Suppressor macrophage treated with lipopolysaccharide for 1 hour (primary cell): ENCODE measurements at regions not wholly inside any gene's neighbourhood (a gene's known extent, or its start where the extent isn't known, plus 50 kb on each side); places are given as distances from the start of the nearest gene placed in this dataset.
"Not testable (repeated sequence)": the region's sequence is repeated elsewhere in the genome, so short reads cannot be mapped to it uniquely, and the experiment has no call there.

Experiments used
- DNase-seq, 3 donors: peaks; one replicate each; pipeline ENCODE4 v3.0.0-alpha.2; 2020 to 2022

DNA sequence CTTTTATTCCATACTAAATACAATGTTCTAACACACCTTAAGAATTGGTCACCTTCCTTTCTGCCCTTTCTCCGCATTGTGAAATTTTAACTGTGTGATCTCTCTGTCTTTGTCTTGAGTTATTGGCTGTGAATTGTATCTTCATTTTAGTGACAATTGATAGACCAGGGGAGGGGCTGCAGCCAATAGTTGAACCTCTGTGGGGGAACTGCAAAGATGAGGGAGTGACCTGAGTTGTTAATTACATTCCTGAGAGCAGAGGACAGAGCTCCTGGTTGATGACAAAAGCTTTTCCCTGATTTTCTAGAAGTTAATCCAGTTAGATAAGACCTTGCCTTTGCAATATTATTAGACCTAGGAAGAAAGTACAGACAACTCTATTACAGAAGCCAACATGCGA lies 1535.7 kb downstream of the BRINP3 start:
- no peak for DNase-seq

DNA sequence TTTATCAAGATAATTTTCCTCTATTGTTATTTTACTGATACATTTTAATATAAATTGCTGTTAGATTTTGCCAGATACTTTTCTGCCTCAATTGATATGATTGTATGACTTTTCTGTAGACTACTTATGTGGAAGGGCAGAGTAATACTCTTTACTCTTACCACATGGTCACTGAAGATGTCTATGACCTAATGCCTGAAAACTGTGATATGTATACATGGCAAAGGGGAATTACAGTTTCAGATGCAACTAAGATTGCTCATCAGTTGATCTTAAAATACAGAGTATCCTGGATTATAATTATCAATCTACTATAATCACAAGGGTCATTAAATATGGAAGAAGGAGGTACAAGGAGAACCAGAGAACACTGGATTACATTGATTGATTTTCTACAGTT lies 1528.0 kb downstream of the BRINP3 start:
- DNase-seq: no peak

DNA sequence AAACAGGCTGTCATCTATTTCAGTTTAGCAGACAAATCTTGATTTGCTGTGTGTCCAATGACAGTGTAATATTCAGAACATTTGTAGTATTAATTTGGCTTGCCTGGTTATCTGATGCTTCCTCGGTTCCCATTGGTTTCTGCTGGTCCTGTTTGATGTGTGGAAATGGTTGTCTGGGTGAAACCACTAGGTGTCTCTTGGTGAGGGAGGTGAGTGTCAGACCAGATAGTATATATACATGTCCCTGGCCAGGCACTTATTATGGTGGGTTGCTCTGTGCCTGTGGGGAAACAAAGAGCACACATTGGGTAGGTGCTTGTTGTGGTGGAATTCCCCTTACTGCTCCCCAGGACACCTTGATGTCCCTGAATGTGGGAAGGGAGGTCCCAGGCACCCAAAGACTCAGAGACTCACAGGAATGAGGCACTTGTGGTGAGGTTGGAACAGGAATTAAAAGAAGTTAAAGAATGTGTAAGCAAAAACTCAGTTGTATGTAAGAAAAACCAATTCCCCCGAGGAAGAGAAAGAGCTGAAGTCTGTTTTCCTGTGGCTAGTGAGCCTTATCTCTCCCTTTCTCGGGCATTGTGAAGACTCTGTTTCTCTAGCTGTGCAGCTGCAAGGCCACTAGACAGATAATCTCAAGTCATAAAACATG lies 1519.1 kb downstream of the BRINP3 start:
- DNase-seq: no peak

DNA sequence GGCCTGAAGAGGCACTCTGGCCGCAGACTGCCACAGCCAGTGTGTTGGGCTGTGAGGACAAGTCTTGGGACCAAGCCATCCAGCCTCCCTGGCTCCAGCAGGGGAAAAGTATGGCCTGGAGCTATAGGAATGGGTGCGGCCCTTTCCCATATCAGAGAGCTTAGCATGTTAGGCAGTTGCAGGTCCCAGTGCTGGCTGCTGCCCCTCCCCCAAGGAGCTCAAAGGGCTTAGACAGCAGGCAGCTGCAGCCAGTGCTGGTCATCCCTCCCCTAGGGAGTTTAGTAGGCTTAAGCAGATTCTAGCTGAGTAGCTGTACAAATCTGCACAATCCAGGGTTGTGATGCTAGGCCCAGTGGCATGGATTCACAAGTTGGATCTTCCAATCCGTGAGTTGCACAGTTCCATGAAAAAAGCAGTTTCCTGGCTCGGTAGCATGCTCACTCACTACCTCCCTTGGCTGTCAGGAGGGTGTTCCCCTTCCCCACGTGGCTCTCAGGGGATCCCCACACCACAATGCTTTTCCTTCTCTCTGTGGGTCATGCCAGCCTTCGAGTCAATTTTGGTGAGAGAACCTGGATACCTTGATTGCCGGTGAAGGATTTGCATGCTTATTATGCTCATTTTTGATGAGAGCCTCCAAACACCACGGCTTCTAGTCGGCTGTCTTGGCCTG lies 1490.8 kb downstream of the BRINP3 start:
- no peak for DNase-seq

DNA sequence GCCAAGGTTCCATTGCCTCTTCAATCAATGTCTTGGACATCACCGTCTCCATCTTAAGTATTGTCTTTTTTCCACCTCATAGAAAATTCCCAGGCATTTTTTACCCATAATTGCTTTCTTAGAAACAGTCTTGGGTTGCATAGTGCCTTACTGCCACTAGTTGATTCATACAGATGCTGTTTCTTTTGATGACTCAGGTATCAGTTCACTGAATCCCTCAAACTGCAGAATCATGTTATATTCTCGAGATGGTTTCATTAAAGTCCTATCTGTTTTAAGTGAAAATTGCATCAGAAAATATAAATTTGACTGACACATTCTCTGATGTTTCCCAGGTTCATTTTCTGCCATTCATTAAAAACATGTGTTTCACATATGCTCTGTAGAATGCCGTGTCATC lies 1489.1 kb downstream of the BRINP3 start:
- DNase-seq: no peak

DNA sequence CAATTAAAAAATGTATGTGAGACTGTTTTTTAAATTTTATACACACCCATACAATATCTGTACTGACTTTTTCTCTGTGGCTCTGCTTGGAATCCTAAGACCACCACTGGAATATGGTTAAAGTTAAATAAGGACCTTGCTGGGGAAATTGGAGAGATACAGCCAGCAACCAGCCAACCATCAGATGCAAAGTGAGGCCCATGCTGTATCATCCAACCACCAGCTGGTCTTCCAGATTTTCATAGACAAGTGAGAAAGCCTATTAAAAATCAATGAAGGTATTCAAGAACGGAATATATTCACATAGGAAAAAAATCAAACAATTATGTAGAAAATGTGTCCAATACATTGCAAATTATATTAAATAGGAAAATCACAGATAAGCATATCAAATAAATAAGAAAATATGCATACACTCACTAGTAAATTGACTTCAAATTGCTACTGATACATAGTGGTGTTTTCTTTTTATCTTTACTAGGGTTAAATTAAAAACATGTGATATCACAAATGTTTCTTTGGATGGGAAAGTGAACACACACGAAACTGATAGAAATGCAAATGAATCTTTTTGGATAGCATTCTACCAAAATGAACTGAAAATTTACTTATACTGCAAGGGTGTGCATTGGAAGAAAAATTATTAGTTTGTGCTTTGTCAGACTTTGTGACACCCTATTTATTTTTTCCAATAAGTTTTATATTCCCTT lies 1486.3 kb downstream of the BRINP3 start:
- no peak for DNase-seq

DNA sequence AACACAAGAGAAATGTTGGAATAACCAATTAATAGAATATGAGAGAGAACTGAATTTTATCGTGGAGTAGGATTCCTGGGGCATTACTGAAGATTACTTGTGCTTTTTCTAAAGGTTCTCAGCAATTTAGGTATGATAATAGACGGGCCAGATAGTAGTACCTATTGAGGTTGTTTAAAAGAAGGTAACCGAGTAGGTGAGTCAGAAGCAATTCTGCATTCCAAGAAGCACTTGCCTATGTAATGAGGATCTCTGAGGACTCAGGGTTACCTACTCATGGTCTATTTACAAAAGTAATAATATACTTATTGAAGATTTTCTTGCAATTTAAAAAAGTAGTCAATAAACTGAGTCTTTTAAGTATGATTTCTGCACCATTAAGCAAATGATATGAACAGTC lies 1469.8 kb downstream of the BRINP3 start:
- DNase-seq: no peak

DNA sequence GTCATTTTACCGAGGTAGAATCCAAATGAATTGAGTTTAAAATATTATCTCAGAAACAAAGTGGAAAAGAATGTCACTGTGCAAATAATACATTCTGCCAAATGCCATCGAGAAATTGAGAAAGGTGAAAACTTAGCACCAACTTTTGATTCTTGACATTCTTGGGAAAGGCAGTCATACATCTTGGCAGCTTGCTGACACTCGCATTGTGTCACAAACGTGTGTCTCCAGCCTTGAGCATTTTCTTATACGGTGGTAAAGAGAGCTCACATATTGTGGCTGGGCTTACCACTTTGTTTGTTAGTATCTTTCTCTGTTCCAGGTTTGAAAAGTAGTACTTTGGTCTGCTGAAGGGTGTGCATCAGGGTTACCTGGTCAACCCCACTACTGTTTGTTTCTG lies 1456.1 kb downstream of the BRINP3 start:
- no peak for DNase-seq

DNA sequence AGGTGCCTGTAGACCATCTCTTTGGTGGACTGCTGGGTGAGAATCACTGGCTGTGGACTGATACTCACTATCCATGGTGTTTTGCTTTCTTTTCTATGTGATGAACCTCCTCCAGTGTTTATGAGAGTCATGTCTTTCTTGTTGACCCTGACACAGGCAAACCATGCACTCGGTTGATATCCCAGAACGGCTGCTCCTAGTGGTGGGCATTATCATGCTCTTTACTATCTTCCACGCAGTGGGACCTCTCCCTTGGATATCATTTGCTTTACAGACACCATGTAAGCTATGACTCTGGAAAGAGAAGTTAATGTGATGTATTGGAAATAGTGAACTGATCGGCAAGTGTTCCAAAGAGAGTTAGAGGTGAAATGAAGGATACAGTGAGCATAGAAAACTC lies 1455.6 kb downstream of the BRINP3 start:
- DNase-seq: no peak

DNA sequence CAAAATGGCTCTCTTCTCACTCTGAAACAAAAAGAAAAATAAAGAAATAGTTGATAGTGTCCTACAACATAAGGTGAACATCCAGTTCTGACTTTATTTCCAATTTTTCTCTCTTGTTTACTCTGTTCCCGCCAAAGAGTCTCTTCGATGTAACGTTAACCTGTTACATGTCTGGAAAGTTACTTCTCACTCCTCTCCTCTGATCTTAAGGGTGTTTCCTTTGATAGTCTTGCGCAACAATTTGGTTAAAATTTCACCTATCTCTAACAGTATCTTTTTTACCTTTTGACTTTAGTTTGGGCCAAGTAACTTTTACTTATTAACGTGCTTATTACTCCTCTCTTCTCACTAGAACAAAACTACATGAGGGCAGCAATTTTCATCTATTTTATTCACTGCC lies 1450.2 kb downstream of the BRINP3 start:
- no peak for DNase-seq

DNA sequence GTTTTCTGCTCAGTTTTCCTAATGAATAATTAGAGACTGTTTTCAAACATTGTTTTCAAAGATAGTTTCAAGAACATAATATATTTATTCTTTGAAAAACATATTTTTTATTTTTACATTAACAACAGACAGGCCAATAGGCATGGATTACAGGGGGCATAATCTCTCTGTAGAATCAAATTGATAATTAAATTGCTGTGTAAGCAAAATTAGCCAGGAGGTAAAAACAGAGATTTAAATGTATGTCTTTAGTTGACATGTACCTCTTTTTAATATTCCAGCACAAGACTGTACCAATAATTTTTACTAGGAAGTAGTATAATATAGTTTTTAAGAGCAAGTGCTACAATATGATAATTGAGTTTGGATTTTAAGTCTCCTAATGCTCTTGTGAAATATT lies 1444.5 kb downstream of the BRINP3 start:
- DNase-seq: no peak

DNA sequence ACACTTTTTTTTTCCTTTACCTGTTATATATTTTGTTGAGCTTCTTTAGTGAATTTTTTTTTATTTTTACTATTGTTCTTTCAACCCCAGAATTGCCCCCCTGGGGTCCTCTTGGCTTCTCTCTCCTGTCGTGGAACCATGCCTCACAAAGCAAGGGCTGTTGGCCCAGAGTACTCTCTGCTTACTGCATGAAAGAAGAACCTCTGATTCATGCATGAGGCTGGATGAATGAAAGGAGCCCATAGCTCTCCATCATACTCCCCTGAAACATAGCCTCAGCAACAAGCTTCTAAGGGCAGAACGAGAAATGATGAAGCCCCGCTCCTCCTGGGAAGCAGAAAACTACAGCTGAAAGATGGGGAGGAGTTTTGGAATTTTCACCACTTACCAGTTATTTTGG lies 1441.0 kb downstream of the BRINP3 start:
- no peak for DNase-seq

DNA sequence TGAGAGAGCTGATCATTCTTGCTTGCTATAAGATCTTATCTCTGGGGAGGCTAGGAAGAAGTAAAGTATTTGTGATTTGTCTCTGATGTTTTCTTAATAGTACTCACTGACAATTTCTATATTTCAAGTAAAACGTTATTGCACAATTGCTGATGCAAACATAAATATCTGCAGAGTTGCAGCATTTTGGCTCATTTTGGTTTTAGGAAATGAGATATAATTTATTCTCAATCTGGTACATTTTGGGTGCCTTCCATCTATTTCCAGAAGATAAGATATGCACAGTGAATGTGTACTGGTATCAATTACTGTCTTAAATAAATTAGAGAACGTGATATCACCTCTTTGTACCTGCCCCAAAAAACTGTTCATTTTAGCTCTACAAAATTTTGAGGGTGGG lies 1431.5 kb downstream of the BRINP3 start:
- no peak for DNase-seq

DNA sequence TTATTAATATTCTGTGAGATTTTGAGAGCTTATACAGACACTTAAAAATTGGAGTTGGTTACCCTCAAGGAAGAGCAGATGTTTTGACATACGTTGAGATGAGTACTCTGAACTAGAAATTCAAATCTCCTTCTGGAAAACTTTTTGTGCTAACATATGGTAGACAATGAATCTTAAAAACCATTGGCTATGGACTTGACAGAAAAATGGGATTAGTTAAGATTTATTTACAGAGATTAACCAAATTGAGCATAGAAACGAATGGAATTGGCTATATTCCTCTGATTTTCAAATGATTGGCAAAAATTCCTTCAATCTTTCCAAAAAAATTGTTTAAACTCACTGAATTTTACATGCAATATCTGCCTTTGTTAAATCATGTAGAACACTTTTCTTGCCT lies 1392.9 kb downstream of the BRINP3 start:
- DNase-seq: no peak

DNA sequence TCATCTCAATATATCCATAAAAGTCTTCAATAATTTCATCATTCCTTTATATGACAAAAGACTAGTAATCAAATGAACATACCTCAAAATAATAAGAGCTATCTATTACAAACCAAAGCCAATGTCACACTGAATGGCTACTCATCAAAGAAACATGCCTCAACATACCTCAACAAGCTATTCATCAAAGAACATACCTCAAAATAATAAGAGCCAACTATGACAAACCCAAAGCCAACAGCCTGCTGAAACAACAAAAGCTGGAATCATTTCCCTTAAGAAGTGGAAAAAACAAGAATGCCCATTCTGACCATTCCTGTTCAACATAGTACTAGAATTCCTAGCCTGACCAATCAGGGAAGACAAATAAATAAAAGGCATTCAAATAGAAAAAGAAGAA lies 1373.7 kb downstream of the BRINP3 start:
- no peak for DNase-seq

DNA sequence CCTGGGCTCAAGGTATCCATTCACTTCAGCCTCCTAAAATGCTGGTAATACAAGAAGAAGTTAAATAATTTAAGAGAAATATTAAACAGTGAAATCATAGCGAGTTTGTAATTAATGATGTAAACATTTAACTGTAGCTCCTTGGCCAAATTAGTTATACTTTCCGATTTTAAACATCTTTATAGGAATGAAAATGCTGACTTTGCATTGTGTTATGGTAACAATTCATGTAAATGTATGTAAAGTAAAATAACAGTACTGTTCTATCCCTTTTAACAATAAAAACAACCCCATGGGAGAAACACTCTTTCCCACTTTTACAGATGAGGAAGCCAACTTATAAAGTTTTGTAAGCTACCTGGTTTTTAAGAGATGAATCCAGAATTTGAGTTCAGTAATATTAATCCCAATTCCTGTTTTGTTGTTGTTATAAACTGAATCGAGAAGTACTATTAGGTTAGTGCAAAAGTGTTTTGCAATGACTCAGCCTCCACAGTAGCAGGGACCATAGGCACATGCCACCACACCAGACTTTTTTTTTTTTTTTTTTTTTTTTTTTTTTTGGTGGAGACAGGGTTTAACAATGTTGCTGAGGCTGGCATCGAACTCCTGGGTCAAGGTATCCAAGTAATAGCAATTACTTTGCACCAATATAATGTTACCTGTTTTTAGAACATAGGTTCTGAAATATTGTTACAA lies 1360.4 kb downstream of the BRINP3 start:
- no peak for DNase-seq

DNA sequence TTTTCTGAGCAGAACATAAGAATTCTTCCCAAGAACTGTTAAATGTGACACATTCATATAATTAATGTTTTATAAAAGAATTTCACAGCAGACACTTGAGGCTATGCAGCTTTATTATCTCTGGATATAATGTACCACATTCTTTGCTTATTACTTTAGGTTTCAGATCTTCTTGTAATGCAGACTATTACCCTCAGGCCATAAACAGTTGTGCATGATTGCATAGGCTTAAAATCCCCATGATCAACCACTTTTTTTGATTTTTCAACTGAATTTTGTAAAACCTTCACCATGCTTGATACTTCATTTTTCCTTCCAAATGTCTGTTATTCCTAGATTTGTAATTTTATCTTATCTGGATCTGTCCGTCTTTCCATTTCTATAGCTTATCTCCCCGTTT lies 1355.7 kb downstream of the BRINP3 start:
- no peak for DNase-seq

DNA sequence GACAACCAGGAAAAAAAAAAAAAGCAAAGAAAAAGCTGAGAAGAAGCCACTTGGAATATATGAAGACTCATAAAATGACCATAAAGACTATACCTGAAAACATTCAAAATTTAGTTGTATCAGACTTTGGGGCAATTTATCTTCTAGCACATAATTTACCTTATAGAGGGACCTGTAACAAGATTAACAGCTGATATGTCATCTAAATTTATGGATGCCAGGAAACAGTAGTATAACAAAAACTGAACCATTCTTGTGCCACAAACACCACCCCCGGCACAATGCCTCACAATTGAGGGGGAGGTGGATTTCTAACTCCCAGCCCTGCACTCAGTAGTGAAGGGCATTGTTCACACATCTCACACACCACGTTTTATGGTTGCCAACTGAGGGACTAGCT lies 1352.0 kb downstream of the BRINP3 start:
- no peak for DNase-seq

DNA sequence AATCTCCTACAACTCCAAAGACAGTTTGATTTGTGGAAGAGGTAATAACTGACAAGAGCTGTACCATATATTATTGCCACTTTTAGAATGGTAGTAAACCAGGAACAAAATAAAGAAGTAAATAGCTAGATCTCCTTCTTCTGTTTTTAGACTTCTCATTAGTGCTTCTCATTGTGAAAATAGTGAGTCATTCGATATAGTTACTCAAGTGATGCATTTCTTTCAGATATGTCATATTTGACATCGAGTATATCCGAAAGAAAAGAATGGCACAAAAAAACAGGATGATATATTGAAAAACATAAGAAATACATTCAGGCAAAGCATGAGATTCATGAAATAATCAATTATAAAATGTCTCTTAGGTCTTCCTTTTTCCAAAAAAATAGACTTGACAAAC lies 1346.1 kb downstream of the BRINP3 start:
- DNase-seq: no peak

DNA sequence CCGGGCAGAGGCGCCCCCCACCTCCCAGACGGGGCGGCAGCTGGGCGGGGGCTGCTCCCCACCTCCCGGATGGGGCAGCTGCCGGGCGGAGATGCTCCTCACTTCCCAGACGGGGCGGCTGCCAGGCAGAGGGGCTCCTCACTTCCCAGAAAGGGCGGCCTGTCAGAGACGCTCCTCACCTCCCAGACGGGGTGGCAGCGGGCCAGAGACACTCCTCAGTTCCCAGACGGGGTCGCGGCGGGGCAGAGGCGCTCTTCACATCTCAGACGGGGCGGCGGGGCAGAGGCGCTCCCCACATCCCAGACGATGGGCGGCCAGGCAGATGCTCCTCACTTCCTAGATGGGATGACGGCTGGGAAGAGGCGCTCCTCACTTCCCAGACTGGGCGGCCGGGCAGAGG lies 1337.9 kb downstream of the BRINP3 start:
- not testable (repeated sequence) for DNase-seq

DNA sequence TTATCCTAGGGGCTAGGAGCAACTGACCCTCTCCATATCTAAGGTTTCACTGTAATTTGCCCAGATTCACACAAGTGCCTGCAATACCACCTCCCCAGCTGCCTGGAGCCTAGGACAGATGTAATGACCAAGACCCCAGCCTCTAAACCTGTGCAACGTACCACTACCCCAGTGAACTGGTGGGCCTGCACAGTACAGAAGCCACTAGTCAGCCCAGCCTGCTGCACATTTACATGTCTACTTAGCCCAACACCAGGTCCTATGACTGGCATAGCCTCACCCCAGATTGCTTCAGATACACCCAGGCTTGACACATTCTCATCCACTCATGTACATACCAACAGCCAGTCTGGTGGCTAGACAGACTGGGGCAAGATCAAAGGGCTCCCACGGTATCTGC lies 1336.6 kb downstream of the BRINP3 start:
- no peak for DNase-seq

DNA sequence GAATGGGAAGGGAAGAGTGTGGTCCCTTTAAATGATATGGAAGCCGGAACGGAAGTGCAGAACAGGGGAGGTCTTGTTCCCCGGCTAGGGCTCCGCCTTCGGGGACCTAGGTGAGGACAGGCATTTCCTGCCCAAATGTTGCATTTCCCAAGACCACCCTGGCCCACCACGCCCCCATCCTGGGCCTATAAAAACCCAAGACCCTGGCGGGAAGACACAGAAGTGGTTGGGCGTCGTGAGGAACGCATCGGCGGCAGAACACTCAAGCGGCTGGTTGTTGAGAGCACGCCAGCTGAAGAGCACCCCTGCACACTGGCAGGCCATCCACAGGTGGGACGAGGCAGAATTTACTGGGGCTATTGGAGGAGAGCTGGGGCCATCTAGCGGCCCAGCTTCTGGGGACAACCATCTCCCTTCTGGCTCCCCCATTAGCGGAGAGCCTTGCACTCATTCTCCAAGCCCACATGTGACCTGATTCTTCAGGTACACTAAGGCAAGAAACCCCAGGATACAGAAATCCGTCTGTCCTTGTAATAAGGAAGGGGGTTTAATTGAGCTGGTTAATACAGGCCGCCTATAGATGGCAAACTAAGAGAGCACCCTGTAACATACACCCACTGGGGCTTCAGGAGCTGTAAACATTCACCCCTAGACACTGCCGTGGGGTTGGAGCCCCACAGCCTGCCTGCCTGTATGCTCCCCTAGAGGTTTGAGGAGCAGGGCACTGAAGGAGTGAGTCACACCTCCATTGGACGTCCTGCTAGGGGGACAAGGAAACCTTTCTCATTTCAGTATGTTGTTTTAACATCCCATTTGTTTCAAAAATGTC lies 1327.9 kb downstream of the BRINP3 start:
- DNase-seq: no peak

DNA sequence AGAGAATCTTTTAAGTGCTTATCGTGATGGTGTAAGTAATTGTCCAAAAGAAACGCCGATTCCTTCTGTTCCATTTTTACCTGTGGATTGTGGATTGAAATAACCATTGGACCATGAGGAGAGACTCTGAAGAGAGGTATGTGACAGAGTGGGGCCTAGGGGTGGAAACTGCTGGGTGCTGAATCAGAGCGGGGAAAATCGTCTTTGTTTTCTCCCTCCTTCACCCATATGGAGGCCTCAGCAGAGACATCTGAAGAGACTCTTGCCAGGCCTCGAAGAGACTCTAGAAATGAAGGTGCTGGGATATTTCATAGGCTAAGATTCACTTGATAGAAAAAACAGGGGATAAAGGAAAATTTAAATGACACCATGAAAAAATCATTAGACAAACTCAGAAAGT lies 1327.0 kb downstream of the BRINP3 start:
- no peak for DNase-seq
